ENCODE measurements at regions not wholly inside any gene's neighbourhood (a gene's known extent, or its start where the extent isn't known, plus 50 kb on each side); places are given as distances from the start of the nearest gene placed in this dataset.

DNA sequence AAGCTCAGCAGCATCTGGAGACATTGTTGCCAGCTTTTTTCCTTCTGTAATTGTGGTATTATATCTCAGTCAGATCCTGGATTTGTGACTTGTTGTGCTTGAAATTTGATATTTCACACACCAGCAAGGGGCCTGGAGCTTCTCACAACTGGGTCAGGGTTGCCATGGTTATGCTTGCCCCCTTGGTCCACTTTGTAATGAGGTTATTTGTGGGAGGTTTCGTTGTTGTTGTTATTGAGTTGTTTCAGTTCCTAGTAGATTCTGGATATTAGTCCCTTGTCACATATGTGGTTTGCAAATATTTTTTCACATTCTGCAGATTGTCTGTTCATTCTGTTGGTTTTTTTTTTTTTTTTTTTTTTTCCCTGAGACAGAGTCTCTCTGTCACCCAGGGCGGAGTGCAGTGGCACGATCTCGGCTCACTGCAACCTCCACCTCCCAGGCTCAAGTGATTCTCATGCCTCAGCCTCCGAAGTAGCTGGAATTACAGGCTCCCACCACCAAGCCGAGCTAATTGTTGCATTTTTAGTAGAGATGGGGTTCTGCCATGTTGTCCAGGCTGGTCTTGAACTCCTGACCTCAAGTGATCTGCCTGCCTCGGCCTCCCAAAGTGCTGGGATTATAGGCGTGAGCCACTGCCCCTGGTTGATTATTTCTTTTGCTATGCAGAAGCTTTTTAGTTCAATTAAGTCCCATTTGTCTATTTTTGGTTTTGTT, 80.6 kb upstream of the ETV6 start:
- Mint-ChIP-seq H3K9me3 (ENCODE audit: unreplicated experiment) (no peaks in the 10 kb centered on the region), H3K4me3 (ENCODE audit: unreplicated experiment) (no peak overlapping the region), H3K27ac (ENCODE audit: low read depth, unreplicated experiment) (no peak overlapping the region), H3K4me1 (ENCODE audit: insufficient read depth, unreplicated experiment) (no peaks in the 10 kb centered on the region), H3K36me3 (ENCODE audit: insufficient read depth, unreplicated experiment) (no peaks in the 10 kb centered on the region), H3K27me3 (ENCODE audit: insufficient read depth, unreplicated experiment) (no peaks in the 10 kb centered on the region)
- no TSS peak for BruUV-seq (replicated peaks)
- ChIA-PET CTCF (no interaction called here), POLR2A (interaction anchor here (0.6 kb wide), 1 partner anchor 11 kb away, joined by 3 read pairs; no protein-coding TSS in a partner anchor)
- no peak for DNase-seq (ENCODE audit: unreplicated experiment)
- TF ChIP-seq, protein P1, sequence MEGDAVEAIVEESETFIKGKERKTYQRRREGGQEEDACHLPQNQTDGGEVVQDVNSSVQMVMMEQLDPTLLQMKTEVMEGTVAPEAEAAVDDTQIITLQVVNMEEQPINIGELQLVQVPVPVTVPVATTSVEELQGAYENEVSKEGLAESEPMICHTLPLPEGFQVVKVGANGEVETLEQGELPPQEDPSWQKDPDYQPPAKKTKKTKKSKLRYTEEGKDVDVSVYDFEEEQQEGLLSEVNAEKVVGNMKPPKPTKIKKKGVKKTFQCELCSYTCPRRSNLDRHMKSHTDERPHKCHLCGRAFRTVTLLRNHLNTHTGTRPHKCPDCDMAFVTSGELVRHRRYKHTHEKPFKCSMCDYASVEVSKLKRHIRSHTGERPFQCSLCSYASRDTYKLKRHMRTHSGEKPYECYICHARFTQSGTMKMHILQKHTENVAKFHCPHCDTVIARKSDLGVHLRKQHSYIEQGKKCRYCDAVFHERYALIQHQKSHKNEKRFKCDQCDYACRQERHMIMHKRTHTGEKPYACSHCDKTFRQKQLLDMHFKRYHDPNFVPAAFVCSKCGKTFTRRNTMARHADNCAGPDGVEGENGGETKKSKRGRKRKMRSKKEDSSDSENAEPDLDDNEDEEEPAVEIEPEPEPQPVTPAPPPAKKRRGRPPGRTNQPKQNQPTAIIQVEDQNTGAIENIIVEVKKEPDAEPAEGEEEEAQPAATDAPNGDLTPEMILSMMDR (IDR thresholded peaks at IDR 0.05; ENCODE audit: unreplicated experiment), result no peak
- intact Hi-C loops (cut with micrococcal nuclease), result no loop called here

DNA sequence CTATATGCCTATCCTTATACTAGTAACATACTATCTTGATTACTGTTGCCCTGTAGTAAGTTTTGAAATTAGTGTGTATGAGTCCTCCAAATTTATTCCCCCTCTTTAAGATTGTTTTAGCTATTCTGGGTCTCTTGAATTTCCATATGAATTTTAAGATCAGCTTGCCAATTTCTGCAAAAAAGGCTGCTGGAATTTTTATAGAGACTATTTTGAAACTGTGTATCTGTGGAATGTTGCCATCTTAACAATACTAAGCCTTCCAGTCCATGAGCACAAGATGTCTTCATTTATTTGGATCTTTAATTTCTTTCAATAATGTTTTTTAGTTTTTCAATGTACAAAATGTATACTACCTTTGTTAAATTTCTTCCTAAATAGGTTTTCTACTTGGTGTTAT, 79.8 kb upstream of the ETV6 start:
- TF ChIP-seq, protein P1 (IDR thresholded peaks at IDR 0.05; ENCODE audit: unreplicated experiment), result no peak
- no peak overlapping the region for H3K4me3 Mint-ChIP-seq (ENCODE audit: unreplicated experiment)
- POLR2A ChIA-PET, result no interaction called here
- DNase-seq (ENCODE audit: unreplicated experiment), result no peak
- H3K27me3 Mint-ChIP-seq (ENCODE audit: insufficient read depth, unreplicated experiment), result no peaks in the 10 kb centered on the region
- CTCF ChIA-PET, result no interaction called here
- H3K4me1 Mint-ChIP-seq (ENCODE audit: insufficient read depth, unreplicated experiment), result no peaks in the 10 kb centered on the region
- H3K9me3 Mint-ChIP-seq (ENCODE audit: unreplicated experiment), result no peaks in the 10 kb centered on the region
- BruUV-seq (replicated peaks), result no TSS peak
- intact Hi-C loops (cut with micrococcal nuclease), result no loop called here
- H3K36me3 Mint-ChIP-seq (ENCODE audit: insufficient read depth, unreplicated experiment), result no peaks in the 10 kb centered on the region
- H3K27ac Mint-ChIP-seq (ENCODE audit: low read depth, unreplicated experiment), result no peak overlapping the region

DNA sequence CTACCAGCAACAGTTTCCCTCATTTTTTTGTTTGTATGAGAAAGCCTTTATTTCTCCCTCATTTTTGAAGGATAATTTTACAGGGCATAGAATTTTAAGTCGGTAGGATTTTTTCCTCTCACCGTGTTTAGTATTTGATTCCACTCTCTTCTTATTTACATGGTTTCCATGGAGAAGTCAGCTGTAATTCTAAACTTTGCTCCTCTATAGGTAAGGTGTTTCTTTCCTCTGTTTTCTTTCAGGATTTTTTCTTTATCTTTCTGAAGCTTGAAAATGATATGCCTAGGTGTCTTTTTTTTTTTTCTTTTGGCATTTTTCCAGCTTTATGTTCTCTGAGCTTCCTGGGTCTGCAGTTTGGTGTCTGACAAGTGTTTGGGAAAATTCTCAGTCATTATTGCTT, 75.6 kb upstream of the ETV6 start:
- CTCF ChIA-PET, result interaction anchor here (0.6 kb wide), 1 partner anchor 12 kb away, joined by 3 read pairs; no protein-coding TSS in a partner anchor
- no TSS peak for BruUV-seq (replicated peaks)
- Mint-ChIP-seq H3K4me3 (ENCODE audit: unreplicated experiment) (no peak overlapping the region), H3K9me3 (ENCODE audit: unreplicated experiment) (no peaks in the 10 kb centered on the region), H3K36me3 (ENCODE audit: insufficient read depth, unreplicated experiment) (no peaks in the 10 kb centered on the region), H3K27ac (ENCODE audit: low read depth, unreplicated experiment) (no peak overlapping the region), H3K4me1 (ENCODE audit: insufficient read depth, unreplicated experiment) (peaks cover 18% of the 10 kb centered on the region), H3K27me3 (ENCODE audit: insufficient read depth, unreplicated experiment) (no peaks in the 10 kb centered on the region)
- TF ChIP-seq, protein P1 (IDR thresholded peaks at IDR 0.05; ENCODE audit: unreplicated experiment), result no peak
- intact Hi-C loops (cut with micrococcal nuclease), result no loop called here
- POLR2A ChIA-PET, result interaction anchor here (0.6 kb wide), 1 partner anchor 783 kb away, joined by 3 read pairs; the partner anchor contains the start of gene BORCS5
- no peak for DNase-seq (ENCODE audit: unreplicated experiment)

DNA sequence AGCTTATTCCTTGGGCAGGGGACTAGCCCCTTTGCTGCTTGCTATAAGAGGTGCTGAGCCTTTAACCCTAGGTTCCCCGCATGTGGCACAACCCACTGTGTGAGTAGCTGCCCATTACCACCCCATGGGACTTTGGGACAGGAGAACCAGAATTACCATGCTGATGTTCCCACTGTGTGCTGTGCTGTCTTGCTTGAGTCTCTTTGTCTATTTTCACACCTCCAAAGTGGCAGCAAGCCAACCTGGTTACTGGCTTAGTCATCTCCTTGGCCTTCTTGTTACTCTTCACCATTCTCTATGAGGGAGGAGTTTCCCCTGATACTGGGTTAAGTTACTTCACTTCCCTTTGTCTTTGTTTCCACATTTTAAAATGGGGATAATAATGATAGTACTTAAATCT, 73.4 kb upstream of the ETV6 start:
- intact Hi-C loops (cut with micrococcal nuclease), result loop anchor here (1.0 kb wide), 1 partner anchor 22 kb away; no protein-coding TSS in a partner anchor
- peaks cover 38% of the 10 kb centered on the region for H3K4me1 Mint-ChIP-seq (ENCODE audit: insufficient read depth, unreplicated experiment)
- H3K4me3 Mint-ChIP-seq (ENCODE audit: unreplicated experiment), result no peak overlapping the region
- DNase-seq (ENCODE audit: unreplicated experiment), result peak; percentile 99
- no peaks in the 10 kb centered on the region for H3K36me3 Mint-ChIP-seq (ENCODE audit: insufficient read depth, unreplicated experiment)
- TF ChIP-seq, protein P1 (IDR thresholded peaks at IDR 0.05; ENCODE audit: unreplicated experiment), result no peak
- H3K9me3 Mint-ChIP-seq (ENCODE audit: unreplicated experiment), result no peaks in the 10 kb centered on the region
- no peak overlapping the region for H3K27ac Mint-ChIP-seq (ENCODE audit: low read depth, unreplicated experiment)
- CTCF ChIA-PET, result interaction anchor here (12.1 kb wide), 1 partner anchor 457 kb away, joined by 259 read pairs; no protein-coding TSS in a partner anchor
- POLR2A ChIA-PET, result no interaction called here
- no peaks in the 10 kb centered on the region for H3K27me3 Mint-ChIP-seq (ENCODE audit: insufficient read depth, unreplicated experiment)
- no TSS peak for BruUV-seq (replicated peaks)
